IMR-90 (cell line): ENCODE measurements at regions not wholly inside any gene's neighbourhood (a gene's known extent, or its start where the extent isn't known, plus 50 kb on each side); places are given as distances from the start of the nearest gene placed in this dataset.

Source experiments
- BHLHE40 ChIP-seq: fragments of 150-350 bp; IDR thresholded peaks from 2 replicates; pipeline ENCODE4 v1.6.1; 2016; ENCODE audit warnings: mild to moderate bottlenecking, low read depth, low read length
- CTCF ChIP-seq: conservative IDR thresholded peaks from 2 replicates; pipeline ENCODE4 v1.5.1; 2012; ENCODE audit warnings: mild to moderate bottlenecking, low read depth, low read length, improper control_type of control experiment
- ELK1 ChIP-seq: fragments of 150-350 bp; IDR thresholded peaks from 2 replicates; pipeline ENCODE4 v1.6.1; 2016; ENCODE audit warnings: low read depth, mild to moderate bottlenecking, low read length, moderate library complexity, borderline replicate concordance
- MAFK ChIP-seq: IDR thresholded peaks from 2 replicates; pipeline ENCODE4 v1.6.1; 2012; ENCODE audit warnings: low read depth, low read length, improper control_type of control experiment
- MAZ ChIP-seq: IDR thresholded peaks from 2 replicates; pipeline ENCODE4 v1.6.1; 2012; ENCODE audit warnings: low read depth, mild to moderate bottlenecking, low read length, improper control_type of control experiment, moderate library complexity, borderline replicate concordance
- POLR2A ChIP-seq: IDR thresholded peaks from 2 replicates; pipeline ENCODE4 v1.6.1; 2012; ENCODE audit warnings: mild to moderate bottlenecking, low read depth, low read length
- SMC3 ChIP-seq: fragments of 150-350 bp; IDR thresholded peaks from 2 replicates; pipeline ENCODE4 v1.6.1; 2016; ENCODE audit warnings: low read depth, mild to moderate bottlenecking, antibody characterized with exemption, low read length, moderate library complexity
- USF2 ChIP-seq: fragments of 150-350 bp; IDR thresholded peaks from 2 replicates; pipeline ENCODE4 v1.6.1; 2017; ENCODE audit warnings: mild to moderate bottlenecking, antibody characterized with exemption, low read length, low read depth

GRCh38 chr22:27580311-27580897 lies 221.2 kb downstream of the MN1 start:
- TF ChIP-seq BHLHE40 = no peak
- no peak for TF ChIP-seq CTCF
- TF ChIP-seq MAFK = no peak
- no peak for TF ChIP-seq SMC3
- TF ChIP-seq POLR2A = no peak
- no peak for TF ChIP-seq ELK1
- TF ChIP-seq MAZ = no peak
- TF ChIP-seq USF2 = no peak
